DMS153 treated with DMSO at 0.1 percent for 48 hours (cell line): ENCODE measurements at regions not wholly inside any gene's neighbourhood (a gene's known extent, or its start where the extent isn't known, plus 50 kb on each side); places are given as distances from the start of the nearest gene placed in this dataset.

Source experiments
- DNase-seq: peaks from one replicate; lab custom pipeline; 2025; ENCODE audit not compliant: unreplicated experiment; lab: John Stamatoyannopoulos, UW

DNA sequence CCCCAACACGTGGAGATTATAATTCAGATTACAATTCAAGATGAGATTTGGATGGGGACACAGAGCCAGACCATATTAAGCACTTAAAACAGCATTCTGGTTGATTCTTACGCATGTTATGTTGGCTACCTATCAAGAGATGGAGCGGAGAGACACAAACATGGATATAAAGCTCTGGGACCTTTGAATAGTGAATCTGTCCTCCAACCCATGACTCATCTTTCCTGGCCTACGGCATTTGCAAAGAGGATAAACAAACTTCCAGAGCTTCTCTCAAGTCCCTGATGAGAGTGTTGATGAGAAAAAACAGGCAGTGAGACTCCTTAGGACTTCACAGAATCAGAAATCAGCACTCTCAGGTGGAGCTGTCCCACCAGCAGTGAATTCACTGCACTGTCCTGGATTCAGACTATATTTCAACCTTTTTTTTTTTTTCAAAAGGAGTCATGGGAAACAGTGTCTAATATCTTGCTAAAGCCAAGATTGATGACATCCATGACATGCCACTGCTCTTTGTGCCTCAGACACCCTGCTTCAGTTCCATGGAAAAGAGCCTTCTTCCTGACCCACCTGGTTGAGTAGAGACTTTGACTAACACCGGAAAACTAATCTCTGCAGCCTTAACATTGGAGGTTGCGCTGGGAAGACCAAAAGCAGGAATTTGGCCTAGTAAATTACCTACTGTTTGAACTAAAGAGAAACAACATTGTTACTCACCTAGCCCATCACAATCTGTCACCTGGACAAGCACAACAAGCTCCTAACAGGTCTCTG is 62.1 kb upstream of the NPAS2 start:
- DNase-seq, result no peak

DNA sequence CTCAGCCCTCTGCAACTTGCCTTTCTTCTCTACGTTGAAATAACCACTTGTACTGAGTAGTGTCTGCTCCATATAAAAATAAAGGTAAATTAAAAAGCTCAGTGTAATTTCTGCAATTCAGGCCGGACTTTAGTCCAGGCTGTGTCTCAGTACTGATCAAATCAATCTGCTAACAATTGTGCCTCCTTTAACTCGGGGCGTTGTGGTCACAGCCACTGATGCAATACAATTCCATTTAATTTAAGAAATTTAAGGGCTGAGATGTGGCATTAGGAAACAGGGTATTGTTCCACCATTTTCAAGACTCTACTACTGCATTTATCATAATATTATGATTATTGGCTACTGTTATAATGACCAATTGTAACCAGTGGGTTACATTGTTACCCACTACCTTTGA is 60.0 kb upstream of the NPAS2 start:
- DNase-seq, result no peak

- no peak for DNase-seq
Measured at GRCh38 chr2:100761365-100761764, 58.6 kb upstream of the NPAS2 start.

DNA sequence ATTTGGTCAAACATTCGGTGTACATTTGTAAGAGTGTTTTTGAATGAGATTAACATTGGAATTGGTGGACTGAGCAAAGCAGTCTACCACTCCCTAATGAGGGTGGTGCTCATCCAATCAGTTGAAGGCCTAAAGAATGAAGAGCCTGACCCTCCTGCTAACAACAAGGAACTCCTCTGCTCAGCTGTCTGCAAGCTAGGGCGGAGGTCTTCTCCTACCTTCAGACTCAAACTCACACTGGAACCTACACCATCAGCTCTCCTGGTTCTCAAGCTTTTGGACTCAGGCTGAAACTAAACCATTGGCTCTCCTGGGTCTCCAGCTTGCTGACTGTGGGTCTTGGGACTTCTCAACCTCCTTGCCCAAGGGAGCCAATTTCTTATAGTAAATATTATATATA is 55.5 kb upstream of the NPAS2 start:
- DNase-seq, result no peak

DNA sequence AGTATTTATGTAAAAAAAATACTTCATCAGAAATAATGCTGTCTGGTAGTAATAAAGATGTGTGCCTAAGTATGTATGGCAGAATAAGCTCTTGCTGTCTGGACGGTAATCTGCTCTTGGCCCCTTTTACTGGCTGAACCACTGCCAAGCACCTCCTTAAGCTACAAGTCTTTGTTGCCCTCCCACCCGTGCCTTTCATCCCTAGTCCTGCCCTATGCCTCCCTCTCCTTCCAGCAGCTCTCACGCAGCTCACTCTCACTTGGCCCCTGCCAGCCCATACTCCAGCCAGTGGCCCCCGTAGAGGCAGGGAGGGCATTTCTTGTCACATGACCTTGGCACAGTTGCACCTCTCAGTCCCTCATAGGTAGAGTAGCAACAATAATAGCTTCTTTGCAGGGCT is 54.5 kb upstream of the NPAS2 start:
- no peak for DNase-seq

GRCh38 chr2:100766256-100766655 is 53.7 kb upstream of the NPAS2 start:
- DNase-seq, result no peak

GRCh38 chr2:100766806-100767205 is 53.1 kb upstream of the NPAS2 start:
- no peak for DNase-seq

GRCh38 chr2:100767224-100767653 is 52.7 kb upstream of the NPAS2 start:
- no peak for DNase-seq

GRCh38 chr2:100767810-100768806 is 51.8 kb upstream of the NPAS2 start:
- DNase-seq, result no peak
